Putamen (tissue), 1 donor: ENCODE measurements at regions not wholly inside any gene's neighbourhood (a gene's known extent, or its start where the extent isn't known, plus 50 kb on each side); places are given as distances from the start of the nearest gene placed in this dataset.
"Not testable (repeated sequence)": the region's sequence is repeated elsewhere in the genome, so short reads cannot be mapped to it uniquely, and the experiment has no call there.

Experiments used
- DNase-seq: peaks from one replicate; pipeline ENCODE4 v3.0.0-alpha.2; 2016; ENCODE audit warnings: low spot score

DNA sequence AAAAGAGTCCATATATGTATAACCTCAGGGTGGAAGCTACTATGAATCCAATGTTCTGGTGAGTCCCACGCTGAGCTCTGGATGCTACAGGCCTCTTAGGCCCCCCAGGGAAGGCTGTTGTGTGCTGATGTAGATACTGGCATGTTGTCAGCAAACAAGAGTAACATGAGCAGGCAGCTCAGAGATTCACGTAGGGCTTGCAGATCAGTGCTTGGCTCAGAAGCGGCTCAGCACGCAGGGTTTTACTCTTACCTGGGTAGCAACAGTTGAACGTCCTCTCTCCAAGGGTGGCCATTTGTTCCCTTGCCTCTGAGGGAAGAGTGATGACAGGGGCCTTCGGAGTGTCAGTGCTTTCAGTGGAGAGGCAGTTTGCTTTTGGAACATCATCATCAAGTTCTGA lies 93.4 kb downstream of the ZFP64 start:
- no peak for DNase-seq

DNA sequence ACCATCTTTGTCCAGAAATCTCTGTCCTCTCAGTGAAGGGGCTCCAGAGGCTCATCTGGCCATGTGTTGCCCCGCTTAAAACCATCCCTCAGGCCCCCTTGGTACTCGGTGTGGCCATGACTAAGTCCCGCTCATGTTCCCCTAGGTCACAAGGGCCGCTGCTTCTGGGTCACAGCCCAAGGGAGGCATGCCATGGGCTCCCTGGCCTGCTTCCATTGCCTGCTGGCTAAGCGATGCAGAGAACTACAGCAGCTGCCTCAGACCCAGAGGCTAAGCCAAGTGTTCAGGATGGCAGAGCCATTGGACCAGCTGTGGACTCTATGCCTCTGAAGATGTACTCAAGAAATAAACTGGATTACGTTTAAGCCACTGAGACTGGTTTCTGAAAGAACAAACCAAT lies 95.5 kb downstream of the ZFP64 start:
- no peak for DNase-seq

DNA sequence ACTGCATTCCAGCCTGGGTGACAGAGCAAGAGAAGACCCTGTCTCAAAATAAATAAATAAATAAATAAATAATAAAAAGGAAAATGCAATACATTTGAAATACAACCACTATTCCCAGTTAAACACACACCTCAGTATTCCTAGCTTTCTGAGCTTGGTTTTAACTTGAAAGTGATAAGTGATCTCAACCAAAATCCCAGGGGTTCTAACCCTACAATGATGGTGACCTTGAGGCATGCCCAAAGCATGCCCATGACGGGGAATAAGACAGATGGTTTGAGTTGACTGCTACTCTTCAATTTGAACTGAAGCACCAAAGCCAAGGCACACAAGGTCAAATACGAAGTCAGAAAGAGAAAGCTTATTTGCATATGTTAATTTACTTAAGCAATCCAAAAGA lies 96.9 kb downstream of the ZFP64 start:
- DNase-seq, result no peak

DNA sequence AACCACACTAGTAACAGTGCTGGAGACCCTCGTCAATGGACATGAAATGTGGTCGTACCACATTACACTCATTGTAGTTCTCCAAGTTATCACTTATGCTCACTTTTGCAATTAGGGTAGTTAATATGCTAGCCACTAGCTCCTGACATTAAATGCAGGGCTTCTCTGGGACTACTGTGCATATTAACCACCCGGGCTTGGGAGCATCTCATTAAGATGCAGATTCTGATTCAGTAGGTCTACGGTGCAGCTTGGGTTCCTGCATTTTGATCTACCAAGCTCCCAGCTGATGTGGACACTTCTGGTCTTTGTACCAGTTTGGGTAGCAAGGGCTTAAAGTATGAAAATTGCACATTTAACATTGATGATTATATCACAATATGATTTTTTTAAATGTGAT lies 98.0 kb downstream of the ZFP64 start:
- no peak for DNase-seq

DNA sequence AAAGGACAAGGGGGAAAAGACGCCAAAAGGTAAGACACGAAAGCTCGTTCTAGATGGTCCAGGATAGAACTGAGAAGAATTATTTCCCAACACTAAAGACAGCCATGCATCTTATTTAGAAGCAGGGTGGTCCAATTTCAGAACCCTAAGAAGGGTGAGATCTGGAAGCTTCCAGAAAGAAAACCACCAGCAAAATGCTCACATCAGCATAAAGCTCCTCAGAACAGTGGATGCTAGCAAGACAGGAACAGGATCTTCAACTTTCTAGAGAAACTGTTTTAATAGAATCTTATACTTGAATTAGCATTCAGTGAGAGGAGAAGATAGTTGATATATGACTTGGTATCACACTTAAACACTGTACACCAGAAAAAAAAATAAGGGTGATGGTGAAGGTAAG lies 101.5 kb downstream of the ZFP64 start:
- DNase-seq, result no peak

DNA sequence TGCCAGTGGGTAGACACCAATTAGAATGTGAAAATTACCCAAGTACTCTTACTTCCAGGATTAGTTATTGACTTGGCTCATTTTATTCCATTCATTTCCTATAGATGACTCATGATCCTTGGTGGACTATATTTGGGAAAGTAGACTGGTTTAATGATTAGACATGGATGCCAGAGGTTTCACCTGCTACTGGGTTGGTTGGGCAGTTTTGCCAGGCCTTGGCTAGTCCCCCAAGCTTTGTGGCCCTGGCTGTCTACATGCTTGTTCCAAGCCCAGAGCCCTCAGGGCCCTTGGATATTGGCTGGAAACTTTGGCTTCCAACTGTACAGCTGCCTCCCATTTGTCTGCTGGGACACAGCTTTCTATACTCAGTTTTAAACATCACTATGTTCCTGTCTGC lies 104.1 kb downstream of the ZFP64 start:
- DNase-seq, result no peak

DNA sequence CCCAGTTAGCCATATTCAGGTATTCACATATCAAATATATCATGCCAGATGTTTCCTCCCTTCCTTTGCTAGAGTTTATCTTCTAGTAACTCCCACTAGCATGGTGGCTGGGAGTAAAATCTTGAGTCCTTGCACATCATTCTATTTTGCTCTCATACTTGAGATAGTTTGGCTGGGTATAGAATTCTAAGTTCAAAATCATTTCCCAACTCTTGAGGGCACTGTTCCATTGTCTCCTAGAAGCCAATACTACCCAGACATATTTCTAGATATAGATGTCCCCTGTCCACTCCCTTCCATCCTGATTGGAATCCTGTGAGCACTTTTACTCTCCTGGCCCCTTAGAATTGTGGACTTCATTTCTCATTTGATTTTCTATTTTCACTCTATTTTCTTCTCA lies 104.7 kb downstream of the ZFP64 start:
- no peak for DNase-seq

DNA sequence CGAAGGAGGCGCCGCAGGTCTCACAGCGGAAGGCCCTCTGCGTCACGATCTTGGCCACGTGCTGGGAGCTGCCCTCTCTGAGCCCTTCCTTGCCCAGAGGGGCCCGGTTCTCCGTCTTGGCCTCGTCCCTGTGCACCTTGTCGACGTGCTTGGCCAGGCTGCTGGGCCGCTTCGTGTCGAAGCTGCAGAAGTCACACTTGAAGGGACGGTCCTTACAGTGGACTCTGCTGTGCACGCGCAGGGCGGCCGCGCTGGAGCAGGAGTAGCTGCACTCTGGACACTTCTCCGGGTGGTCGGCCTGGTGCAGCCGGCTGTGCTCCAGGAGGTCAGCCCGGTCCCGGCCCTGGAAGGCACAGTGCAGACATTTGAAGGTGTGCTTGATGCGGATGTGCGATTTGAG lies 106.9 kb downstream of the ZFP64 start:
- DNase-seq, result no peak

DNA sequence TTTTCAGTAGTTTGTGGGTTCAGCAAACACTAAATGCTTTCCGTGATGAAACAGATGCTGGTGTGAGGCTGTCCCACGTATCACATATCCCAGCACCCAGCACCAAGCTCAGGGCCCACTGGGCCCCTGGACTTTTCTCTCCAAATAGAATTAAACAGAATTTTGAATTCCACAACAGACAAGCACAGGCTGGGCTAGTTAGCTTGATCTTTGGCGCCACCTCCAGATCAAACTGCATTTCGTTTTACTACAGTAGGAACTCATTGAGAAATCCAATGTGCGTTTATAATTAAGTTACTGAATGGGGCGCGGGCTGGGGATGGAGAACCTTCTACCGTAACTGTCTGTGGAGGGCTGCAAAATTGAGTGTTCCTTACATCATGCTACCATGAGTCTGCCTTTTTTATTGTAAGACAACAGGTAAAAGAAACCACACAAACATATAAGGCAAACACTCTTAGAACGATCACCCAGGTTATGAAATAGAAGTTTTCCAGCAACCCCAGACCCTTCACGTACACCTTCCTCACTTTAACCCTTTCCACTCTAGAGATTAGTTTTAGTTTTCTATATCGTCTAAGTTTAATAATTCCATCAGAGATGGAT lies 107.8 kb downstream of the ZFP64 start:
- peak; percentile 45 for DNase-seq

DNA sequence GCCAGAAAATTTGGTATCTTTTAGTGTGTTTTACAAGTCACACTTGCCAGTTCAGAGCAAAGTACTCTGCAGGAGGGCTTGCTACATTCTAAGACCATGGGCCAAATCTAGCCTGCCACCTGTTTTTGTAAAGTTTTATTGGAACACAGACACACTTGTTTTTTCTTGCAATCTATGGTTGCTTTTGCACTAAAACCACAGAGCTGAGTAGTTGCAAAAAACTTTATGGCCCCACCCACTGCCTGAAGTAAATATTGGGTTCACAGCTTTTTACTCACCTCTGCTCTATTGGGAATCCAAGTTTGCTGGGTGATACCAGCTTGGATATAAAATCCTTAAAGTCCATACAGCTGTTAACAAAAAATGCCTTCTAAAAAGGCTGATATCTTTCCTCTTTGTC lies 109.0 kb downstream of the ZFP64 start:
- DNase-seq, result no peak

DNA sequence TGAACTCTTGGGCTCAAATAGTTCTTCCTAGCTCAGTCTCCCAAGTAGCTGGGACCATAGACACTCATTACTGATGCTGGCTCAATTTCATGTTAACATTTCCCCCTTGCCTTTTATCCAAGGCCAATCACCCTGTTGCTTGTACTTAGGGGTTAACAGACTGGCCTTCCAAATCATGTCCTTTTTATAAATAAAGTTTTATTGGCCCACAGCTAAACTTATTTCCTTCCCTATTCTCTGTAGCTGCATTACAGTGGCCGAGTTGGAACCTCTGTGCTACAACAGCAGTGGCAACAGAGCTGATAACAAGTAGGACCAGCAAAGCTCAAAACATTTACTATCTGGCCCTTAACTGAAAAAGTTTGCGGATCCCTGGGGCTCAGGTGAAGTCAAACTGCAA lies 109.8 kb downstream of the ZFP64 start:
- DNase-seq, result no peak

DNA sequence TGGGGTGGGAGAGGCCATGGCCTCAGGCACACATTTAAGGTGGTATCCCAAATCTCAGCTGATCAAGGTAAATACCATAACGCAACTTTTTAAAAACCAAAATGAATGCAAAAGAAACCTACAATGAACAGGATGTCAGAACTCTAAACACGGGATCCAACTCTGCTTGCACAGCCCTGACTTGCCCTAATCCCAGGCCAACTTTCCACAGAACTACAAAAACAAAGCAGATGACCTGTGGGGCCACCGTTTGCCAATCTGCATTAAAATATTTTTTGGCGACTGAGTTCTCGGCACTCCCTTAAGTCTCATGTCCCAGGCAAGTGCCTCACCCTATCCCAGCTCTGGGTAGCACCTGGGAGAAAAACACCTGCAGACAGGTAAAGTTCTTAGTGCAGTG lies 110.5 kb downstream of the ZFP64 start:
- no peak for DNase-seq

DNA sequence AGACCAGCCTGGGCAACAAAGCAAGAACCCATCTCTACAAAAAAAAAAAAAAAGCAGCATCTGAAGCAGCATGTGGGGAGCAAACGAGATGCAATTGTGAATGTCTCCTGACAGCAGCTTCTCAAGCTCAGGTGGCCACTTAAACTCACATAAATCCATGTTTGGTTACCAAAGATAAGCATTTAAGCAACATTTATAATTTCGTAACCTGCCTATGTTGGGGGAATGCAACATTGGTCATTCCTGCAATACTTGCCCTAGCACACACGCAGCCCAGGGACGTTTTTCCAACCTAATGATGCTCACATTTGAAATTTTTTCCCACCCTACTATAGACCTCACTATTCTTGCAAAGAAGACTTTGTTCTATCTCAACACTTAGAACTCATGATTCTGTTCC lies 113.3 kb downstream of the ZFP64 start:
- DNase-seq, result no peak

DNA sequence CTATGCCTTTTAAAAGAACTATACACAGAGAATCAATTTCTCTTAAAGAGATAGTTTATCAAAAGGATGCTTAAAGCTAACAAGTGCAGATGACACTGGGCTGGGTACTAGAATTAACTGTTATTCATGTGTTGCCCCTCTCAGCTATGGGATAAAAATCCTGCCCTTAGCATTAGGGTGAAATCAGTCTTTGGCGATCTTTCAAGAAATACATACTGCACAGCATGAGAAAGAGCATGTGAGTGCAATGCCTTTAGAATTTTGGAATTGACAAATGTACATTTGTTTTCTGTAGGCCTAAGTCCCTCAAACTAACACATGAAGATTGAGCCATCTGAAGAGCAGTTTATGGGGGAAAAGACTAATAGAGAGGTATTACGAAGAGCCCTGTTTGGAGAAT lies 115.4 kb downstream of the ZFP64 start:
- no peak for DNase-seq

DNA sequence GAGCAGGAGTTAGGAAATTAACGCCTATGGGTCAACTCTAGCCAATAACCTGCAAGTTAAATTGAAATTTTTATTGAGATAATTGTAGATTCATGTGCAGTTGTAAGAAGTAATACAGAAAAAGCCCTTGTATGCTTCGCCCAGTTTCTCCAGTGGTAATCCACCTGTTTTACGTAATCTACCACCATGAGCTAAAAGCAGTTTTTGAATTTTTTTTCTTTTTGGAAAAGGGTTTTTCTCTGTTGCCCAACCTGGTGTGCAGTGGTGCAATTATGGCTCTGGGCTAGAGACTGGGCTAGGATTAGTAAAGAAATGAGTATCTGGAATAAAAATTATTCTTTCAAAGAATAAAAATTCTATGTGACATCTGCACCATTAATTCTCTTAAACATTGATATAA lies 116.2 kb downstream of the ZFP64 start:
- DNase-seq, result no peak

DNA sequence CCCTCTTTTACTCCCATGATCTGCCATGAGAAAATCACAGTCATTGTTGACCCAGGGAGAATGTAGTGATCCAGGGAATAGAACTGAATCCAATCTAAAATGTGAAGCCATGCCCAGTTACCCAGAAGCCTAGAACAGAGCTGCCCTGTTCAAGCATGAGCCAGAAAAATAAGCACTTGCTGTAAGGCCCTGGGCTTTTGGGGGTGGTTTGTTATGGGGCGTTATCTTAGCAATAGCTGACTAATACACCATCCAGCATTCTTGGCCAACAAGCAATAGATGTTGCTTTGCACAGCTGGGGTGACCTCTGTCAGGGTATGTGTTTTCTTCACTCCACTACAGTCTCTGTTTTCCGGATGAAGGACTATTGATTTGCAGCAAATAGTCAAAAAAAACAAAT lies 120.4 kb downstream of the ZFP64 start:
- DNase-seq, result no peak

DNA sequence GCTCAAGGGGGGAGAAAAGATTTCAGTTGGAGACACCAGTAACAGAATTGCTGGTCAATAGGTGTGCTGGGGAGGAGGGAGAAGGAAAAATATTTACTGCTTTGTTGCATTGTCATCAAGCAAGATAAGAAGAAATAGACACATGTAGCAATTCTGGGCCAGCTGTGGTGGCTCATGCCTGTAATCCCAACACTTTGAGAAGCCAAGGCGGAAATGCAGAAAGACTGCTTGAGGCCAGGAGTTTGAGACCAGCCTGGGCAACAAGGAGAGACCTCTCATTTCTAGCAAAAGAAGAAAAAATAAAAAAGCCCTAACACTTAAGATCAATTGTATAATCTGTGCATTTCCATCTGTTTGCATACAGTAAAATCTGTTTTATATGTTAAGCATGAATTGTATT lies 126.6 kb downstream of the ZFP64 start:
- no peak for DNase-seq

DNA sequence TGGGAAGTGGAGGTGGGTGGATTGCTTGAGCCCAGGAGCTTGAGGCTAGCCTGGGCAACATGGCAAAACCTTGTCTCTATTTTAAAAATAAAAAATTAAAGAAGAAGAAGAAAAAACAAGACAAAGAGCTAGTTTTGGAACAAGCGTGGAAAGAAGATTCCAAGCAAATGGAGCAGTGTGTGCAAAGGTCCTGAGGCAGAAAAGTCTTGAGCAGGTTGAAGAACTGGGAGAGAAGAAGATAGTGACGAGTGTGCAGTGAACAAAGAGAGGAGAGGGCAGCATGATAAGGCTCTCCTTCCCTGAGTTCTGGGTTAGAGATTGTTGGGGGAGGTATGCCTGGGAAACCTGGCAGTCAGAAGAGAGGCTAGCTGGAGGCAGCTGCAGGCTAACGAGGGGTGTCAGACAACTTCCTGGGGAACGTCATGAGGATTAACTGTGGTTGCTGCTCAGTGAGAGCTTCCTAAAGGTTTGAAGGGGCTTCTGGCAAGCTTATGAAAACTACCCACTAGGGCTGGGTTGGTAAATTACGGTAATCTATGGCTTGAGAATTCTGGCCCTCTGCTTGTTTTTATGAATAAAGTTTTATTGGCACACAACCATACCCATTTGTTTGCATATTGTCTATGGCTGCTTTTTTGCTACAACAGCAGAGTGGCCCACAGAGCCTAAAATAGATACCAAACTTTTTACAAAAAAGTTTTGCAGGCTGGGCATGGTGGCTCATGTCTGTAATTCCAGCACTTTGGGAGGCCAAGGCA lies 128.9 kb downstream of the ZFP64 start:
- DNase-seq, result no peak

DNA sequence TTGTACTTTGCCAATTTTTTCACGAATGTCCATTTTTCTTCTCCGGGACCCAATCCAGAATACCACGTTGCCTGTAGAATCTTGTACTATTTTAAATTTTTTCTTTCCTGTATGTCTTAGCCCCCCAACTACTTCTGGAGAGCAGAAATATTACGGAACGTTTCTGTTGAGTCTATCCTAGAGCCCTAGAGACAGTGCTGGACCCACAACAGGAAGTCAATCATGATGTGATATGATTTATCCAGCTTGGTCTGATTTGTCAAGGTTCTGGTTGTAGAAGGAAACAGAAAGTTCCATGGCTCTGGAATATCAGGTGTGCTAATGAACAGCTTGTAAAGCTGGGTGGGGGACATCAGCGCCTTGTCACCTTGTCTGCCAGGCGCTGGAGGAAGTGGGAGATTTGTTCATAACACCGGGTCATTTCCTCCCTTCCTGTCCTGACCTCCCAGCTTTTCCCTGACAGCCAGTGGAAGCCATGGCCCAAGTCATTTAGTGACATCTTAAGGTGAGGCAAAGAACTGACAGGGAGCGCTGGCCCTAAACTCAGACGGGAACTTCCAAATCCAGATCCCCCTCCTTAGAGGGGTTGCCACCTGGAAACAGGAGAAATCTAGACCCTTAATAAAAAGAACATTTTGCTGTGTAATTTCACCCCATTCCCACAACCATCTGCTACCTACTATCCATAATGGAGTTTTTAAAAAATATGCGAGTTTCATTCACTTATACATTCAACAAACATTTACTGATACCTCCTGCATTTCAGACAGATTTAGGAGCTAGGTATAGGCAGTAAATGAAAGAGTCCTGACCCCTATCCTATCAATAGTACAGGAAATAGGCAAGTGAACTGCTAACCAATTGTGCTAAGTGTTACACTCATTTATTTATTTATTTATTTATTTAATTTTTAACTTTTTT lies 130.5 kb downstream of the ZFP64 start:
- DNase-seq, result no peak

DNA sequence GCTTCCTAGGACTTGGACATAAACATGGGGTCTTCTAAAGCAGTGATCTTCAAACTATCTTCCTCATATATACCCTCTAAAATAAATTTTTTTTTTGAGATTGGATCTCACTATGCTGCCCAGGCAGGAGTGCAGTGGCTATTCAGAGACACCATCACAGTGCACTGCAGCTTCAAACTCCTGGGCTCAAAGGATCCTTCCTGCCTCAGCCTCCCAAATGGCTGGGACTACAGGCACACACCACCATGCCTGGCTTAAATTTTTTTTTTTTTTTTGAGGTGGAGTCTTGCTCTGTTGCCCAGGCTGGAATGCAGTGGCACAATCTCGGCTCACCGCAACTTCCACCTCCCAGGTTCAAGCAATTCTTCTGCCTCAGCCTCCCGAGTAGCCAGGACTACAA lies 134.4 kb downstream of the ZFP64 start:
- DNase-seq, result not testable (repeated sequence)

DNA sequence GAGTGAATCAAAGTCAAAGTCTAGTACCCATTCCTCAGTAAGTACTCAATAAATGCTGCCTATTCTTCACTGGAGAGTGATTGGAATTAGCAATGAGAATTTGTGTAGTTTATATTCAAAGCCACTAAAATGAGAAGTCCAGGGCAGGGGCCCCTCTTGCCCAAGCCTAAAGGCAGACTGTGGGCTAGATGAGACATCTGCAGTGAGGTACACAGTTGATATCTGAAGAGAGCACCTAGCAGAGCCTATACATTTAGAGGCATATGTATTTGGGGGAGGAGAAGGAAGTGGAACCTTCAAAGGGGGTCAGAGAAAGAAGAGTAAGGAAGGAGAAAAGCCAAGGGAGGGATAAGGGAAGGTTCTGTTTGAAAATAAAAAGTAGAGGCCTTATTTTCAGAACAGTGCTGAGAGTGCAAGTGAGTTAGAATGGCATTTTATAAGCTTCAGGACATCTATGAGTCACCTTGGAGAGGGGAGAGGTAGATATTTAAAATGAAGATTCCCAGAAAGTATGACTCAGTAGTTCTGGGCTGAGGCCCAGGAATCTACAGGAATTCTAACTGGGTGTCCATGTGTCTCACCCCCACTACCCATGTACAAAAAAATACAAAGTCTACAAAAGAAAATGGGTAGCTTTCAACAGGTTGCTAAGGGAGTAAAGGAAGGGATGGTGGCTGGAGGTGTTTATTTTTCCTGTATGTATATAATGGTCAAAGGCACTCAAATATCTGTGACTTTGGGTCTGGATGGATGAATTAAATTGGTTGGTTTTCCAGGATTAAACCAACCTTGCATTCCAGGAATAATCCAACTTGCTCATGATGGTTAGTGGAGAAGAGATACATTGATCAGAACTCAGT lies 135.1 kb downstream of the ZFP64 start:
- DNase-seq, result no peak

DNA sequence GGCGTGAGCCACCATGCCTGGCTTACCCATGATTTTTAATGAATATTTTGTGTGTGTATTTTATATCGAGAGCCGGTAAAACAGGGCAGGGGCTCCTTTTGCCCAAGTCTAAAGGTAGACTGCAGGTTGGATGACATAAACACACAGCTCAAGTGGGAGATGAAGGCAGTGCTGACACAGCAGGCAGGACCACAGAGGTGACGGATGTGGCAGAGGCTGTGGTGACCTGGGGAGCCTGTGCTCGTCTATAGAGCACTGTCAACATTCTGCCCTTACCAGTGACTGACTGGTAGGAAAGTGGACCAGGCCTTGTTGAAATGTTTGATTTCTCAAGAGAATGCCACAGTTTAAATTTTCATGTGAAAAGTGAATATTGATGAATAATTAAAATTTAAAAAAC lies 137.5 kb downstream of the ZFP64 start:
- no peak for DNase-seq
